HG02610 (cell line): ENCODE measurements at regions not wholly inside any gene's neighbourhood (a gene's known extent, or its start where the extent isn't known, plus 50 kb on each side); places are given as distances from the start of the nearest gene placed in this dataset.

Experiments used
- ATAC-seq: cut with Tn5 transposase; IDR thresholded peaks from one replicate; pipeline ENCODE4 v1.9.1; 2021; ENCODE audit warnings: mild to moderate bottlenecking, moderate library complexity; ENCODE audit not compliant: unreplicated experiment

- no peak for ATAC-seq
These were observed 209.8 kb downstream of the ENC1 start for GRCh38 chr5:74430631-74431289.

- ATAC-seq = no peak
These were observed 211.0 kb downstream of the ENC1 start for GRCh38 chr5:74429495-74429894.

GRCh38 chr5:74428876-74429275 lies 211.7 kb downstream of the ENC1 start:
- ATAC-seq = no peak

GRCh38 chr5:74428275-74428674 lies 212.3 kb downstream of the ENC1 start:
- ATAC-seq = no peak

GRCh38 chr5:74426506-74426905 lies 214.0 kb downstream of the ENC1 start:
- ATAC-seq = no peak

GRCh38 chr5:74424162-74424868 lies 216.2 kb downstream of the ENC1 start:
- no peak for ATAC-seq

GRCh38 chr5:74423383-74423782 lies 217.1 kb downstream of the ENC1 start:
- ATAC-seq = no peak

- no peak for ATAC-seq
These were observed 217.9 kb downstream of the ENC1 start for GRCh38 chr5:74422671-74423070.

- no peak for ATAC-seq
These were observed 218.5 kb downstream of the ENC1 start for GRCh38 chr5:74422030-74422429.

GRCh38 chr5:74421377-74421776 lies 219.2 kb downstream of the ENC1 start:
- ATAC-seq = no peak

GRCh38 chr5:74420947-74421346 lies 219.6 kb downstream of the ENC1 start:
- ATAC-seq = no peak

GRCh38 chr5:74420220-74420619 lies 220.3 kb downstream of the ENC1 start:
- ATAC-seq = no peak

- ATAC-seq = no peak
These were observed 221.1 kb downstream of the ENC1 start for GRCh38 chr5:74419468-74419867.

GRCh38 chr5:74418709-74419108 lies 221.8 kb downstream of the ENC1 start:
- no peak for ATAC-seq

GRCh38 chr5:74418261-74418660 lies 222.3 kb downstream of the ENC1 start:
- ATAC-seq = no peak

- no peak for ATAC-seq
These were observed 224.8 kb downstream of the ENC1 start for GRCh38 chr5:74415695-74416102.

GRCh38 chr5:74414228-74414627 lies 226.3 kb downstream of the ENC1 start:
- ATAC-seq = no peak

GRCh38 chr5:74413403-74414048 lies 227.0 kb downstream of the ENC1 start:
- no peak for ATAC-seq

GRCh38 chr5:74412066-74412465 lies 228.5 kb downstream of the ENC1 start:
- ATAC-seq = no peak

- ATAC-seq = no peak
These were observed 230.8 kb downstream of the ENC1 start for GRCh38 chr5:74409712-74410111.

GRCh38 chr5:74409166-74409706 lies 231.3 kb downstream of the ENC1 start:
- no peak for ATAC-seq
